Neutrophil (primary cell): ENCODE measurements at regions not wholly inside any gene's neighbourhood (a gene's known extent, or its start where the extent isn't known, plus 50 kb on each side); places are given as distances from the start of the nearest gene placed in this dataset.

Experiments used
- H3K27ac ChIP-seq: fragments of 200-600 bp; sonication (generic); 2 replicates; pipeline ENCODE4 v1.5.1; 2016; ENCODE audit warnings: mild to moderate bottlenecking, moderate library complexity
- H3K27me3 ChIP-seq: fragments of 200-600 bp; sonication (generic); 2 replicates; pipeline ENCODE4 v1.6.0; 2016; ENCODE audit warnings: mild to moderate bottlenecking
- H3K36me3 ChIP-seq: fragments of 200-600 bp; sonication (generic); 2 replicates; pipeline ENCODE4 v1.5.1; 2017
- H3K4me1 ChIP-seq, 2 experiments: fragments of 200-600 bp in 1 of 2; sonication (generic) in 1 of 2; 1 replicate in 1 of 2; 2 replicates in 1 of 2; pipeline versions ENCODE4 v1.5.1 to v1.6.1; 2013 to 2016; ENCODE audit warnings: low read depth in 1 of 2, low read length in 1 of 2, mild to moderate bottlenecking in 1 of 2, moderate library complexity in 1 of 2; ENCODE audit not compliant: control insufficient read depth in 1 of 2, insufficient read depth in 1 of 2
- H3K4me3 ChIP-seq, 2 experiments: fragments of 200-600 bp in 1 of 2; sonication (generic) in 1 of 2; 1 replicate in 1 of 2; 2 replicates in 1 of 2; pipeline ENCODE4 v1.5.1; 2013 to 2016; ENCODE audit warnings: low read depth in 1 of 2, low read length in 1 of 2, mild to moderate bottlenecking in 1 of 2, moderate library complexity in 1 of 2
- H3K9me3 ChIP-seq: fragments of 200-600 bp; sonication (generic); 2 replicates; pipeline ENCODE4 v1.5.1; 2016
- TF ChIP-seq, protein P1 (sequence below): fragments of 200-600 bp; sonication (generic); IDR thresholded peaks from 2 replicates; pipeline ENCODE4 v1.5.1; 2016; ENCODE audit warnings: antibody characterized with exemption

GRCh38 chr1:56033321-56034037, 545.9 kb downstream of the PLPP3 start:
- no peaks in the 10 kb centered on the region for H3K27me3 ChIP-seq
- no peak overlapping the region for H3K27ac ChIP-seq
- H3K36me3 ChIP-seq: no peaks in the 10 kb centered on the region
- H3K4me1 ChIP-seq: no peaks in the 10 kb centered on the region
- TF ChIP-seq, protein P1, sequence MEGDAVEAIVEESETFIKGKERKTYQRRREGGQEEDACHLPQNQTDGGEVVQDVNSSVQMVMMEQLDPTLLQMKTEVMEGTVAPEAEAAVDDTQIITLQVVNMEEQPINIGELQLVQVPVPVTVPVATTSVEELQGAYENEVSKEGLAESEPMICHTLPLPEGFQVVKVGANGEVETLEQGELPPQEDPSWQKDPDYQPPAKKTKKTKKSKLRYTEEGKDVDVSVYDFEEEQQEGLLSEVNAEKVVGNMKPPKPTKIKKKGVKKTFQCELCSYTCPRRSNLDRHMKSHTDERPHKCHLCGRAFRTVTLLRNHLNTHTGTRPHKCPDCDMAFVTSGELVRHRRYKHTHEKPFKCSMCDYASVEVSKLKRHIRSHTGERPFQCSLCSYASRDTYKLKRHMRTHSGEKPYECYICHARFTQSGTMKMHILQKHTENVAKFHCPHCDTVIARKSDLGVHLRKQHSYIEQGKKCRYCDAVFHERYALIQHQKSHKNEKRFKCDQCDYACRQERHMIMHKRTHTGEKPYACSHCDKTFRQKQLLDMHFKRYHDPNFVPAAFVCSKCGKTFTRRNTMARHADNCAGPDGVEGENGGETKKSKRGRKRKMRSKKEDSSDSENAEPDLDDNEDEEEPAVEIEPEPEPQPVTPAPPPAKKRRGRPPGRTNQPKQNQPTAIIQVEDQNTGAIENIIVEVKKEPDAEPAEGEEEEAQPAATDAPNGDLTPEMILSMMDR: no peak
- H3K4me3 ChIP-seq: no peak overlapping the region
- no peaks in the 10 kb centered on the region for H3K9me3 ChIP-seq

GRCh38 chr1:56032096-56032676, 547.2 kb downstream of the PLPP3 start:
- Histone ChIP-seq H3K27ac (no peak overlapping the region), H3K4me3 (no peak overlapping the region), H3K4me1 (no peaks in the 10 kb centered on the region), H3K9me3 (no peaks in the 10 kb centered on the region), H3K27me3 (no peaks in the 10 kb centered on the region), H3K36me3 (no peaks in the 10 kb centered on the region)
- TF ChIP-seq, protein P1: no peak

GRCh38 chr1:56031001-56031400, 548.4 kb downstream of the PLPP3 start:
- no peak overlapping the region for H3K4me3 ChIP-seq
- H3K27ac ChIP-seq: no peak overlapping the region

GRCh38 chr1:56029319-56030003, 549.9 kb downstream of the PLPP3 start:
- Histone ChIP-seq H3K9me3 (no peaks in the 10 kb centered on the region), H3K27ac (no peak overlapping the region), H3K36me3 (no peaks in the 10 kb centered on the region), H3K4me3 (no peak overlapping the region), H3K27me3 (no peaks in the 10 kb centered on the region), H3K4me1 (no peaks in the 10 kb centered on the region)
- TF ChIP-seq, protein P1: no peak

More at GRCh38 chr1:56031001-56031400, 548.4 kb downstream of the PLPP3 start:
- TF ChIP-seq, protein P1: no peak
- Histone ChIP-seq H3K4me1 (no peaks in the 10 kb centered on the region), H3K9me3 (no peaks in the 10 kb centered on the region), H3K27me3 (no peaks in the 10 kb centered on the region), H3K36me3 (no peaks in the 10 kb centered on the region)

DNA sequence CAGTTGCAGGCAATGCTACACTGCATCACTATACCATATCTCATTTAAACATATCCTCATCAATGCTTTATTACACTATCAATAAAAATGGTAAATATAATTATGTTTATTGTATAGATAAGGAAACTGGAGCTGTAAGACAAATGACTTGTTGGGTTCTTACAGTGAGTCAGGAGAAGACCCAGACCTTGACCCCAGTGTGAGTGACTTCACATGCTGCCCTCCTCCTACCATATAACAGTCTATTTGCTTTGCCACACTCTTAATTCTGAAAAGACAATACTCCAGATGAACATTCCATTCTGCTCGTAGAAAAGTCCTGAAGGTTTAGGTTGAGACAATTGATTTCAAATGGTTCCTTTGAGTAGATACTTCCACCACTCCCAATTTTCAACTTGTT, 550.5 kb downstream of the PLPP3 start:
- TF ChIP-seq, protein P1: no peak
- H3K36me3 ChIP-seq: no peaks in the 10 kb centered on the region
- no peaks in the 10 kb centered on the region for H3K9me3 ChIP-seq
- H3K27me3 ChIP-seq: no peaks in the 10 kb centered on the region
- H3K27ac ChIP-seq: no peak overlapping the region
- no peak overlapping the region for H3K4me3 ChIP-seq
- no peaks in the 10 kb centered on the region for H3K4me1 ChIP-seq
